CD4-positive, alpha-beta memory T cell (primary cell): ENCODE measurements at regions not wholly inside any gene's neighbourhood (a gene's known extent, or its start where the extent isn't known, plus 50 kb on each side); places are given as distances from the start of the nearest gene placed in this dataset.

Experiments used
- CTCF ChIA-PET: fragments of 350-600 bp; sonication (Branson Sonifier 250); formaldehyde crosslinking; loops from one replicate; lab custom pipeline; 2021; ENCODE audit warnings: inconsistent platforms; ENCODE audit not compliant: partially characterized antibody; lab: Charles Lee
- POLR2A ChIA-PET: fragments of 350-600 bp; sonication (Branson Sonifier 250); formaldehyde crosslinking; loops from one replicate; lab custom pipeline; 2021; ENCODE audit not compliant: partially characterized antibody; lab: Charles Lee
- DNase-seq, 5 donors: peaks; one replicate each; pipeline versions ENCODE4 v3.0.0 to v3.0.0-alpha.2; 2020 to 2022; ENCODE audit warnings: mixed read lengths in 1 of 5
- H3K27ac ChIP-seq: one replicate; pipeline ENCODE4 v1.7.0; 2013; ENCODE audit warnings: low read depth, low read length
- H3K27me3 ChIP-seq: 2 replicates; pipeline ENCODE4 v1.7.0; 2013; ENCODE audit warnings: mild to moderate bottlenecking, low read length, moderate library complexity; ENCODE audit not compliant: insufficient read depth
- H3K36me3 ChIP-seq: 2 replicates; pipeline ENCODE4 v1.7.0; 2013; ENCODE audit warnings: mild to moderate bottlenecking, low read length, moderate library complexity; ENCODE audit not compliant: insufficient read depth
- H3K4me1 ChIP-seq: 2 replicates; pipeline ENCODE4 v1.7.0; 2013; ENCODE audit warnings: mild to moderate bottlenecking, low read length, moderate library complexity; ENCODE audit not compliant: insufficient read depth
- H3K4me3 ChIP-seq, 2 donors: one replicate each; pipeline ENCODE4 v1.7.0; 2013; ENCODE audit warnings: low read length in 2 of 2, mild to moderate bottlenecking in 1 of 2
- H3K9me3 ChIP-seq, 2 donors: one replicate each; pipeline ENCODE4 v1.7.0; 2013; ENCODE audit warnings: low read length in 2 of 2, control low read depth in 1 of 2; ENCODE audit not compliant: control insufficient read depth in 1 of 2
- H3K27ac Mint-ChIP-seq, 7 donors: one replicate each; pipeline ENCODE4 v1.8.0; 2020 to 2021; ENCODE audit warnings: mixed read lengths in 7 of 7, mild to moderate bottlenecking in 6 of 7, inconsistent platforms in 3 of 7, moderate library complexity in 3 of 7
- H3K27me3 Mint-ChIP-seq, 2 donors: one replicate each; pipeline ENCODE4 v1.8.0; 2020 to 2021; ENCODE audit warnings: mixed read lengths in 2 of 2
- H3K36me3 Mint-ChIP-seq, 2 donors: one replicate each; pipeline ENCODE4 v1.8.0; 2020 to 2021; ENCODE audit warnings: mixed read lengths in 2 of 2, inconsistent platforms in 1 of 2, mild to moderate bottlenecking in 1 of 2
- H3K4me1 Mint-ChIP-seq, 4 donors: one replicate each; pipeline ENCODE4 v1.8.0; 2020 to 2021; ENCODE audit warnings: mixed read lengths in 4 of 4, mild to moderate bottlenecking in 1 of 4
- H3K4me3 Mint-ChIP-seq, 8 donors: one replicate each; pipeline ENCODE4 v1.8.0; 2020 to 2021; ENCODE audit warnings: mixed read lengths in 8 of 8, mild to moderate bottlenecking in 7 of 8, moderate library complexity in 6 of 8, inconsistent platforms in 3 of 8
- H3K9me3 Mint-ChIP-seq, 8 donors: one replicate each; pipeline ENCODE4 v1.8.0; 2020 to 2021; ENCODE audit warnings: mixed read lengths in 8 of 8, mild to moderate bottlenecking in 5 of 8, inconsistent platforms in 3 of 8, moderate library complexity in 1 of 8
- intact Hi-C: fragments of 100-400 bp; cut with micrococcal nuclease; formaldehyde crosslinking; loops from one replicate; pipeline ENCODE4 v1.15.1; 2023

GRCh38 chr7:85567983-85568382, 381.1 kb upstream of the SEMA3D start:
- H3K36me3 ChIP-seq, result no peaks in the 10 kb centered on the region
- Mint-ChIP-seq H3K27me3 (no peaks in the 10 kb centered on the region), H3K27ac (no peak overlapping the region), H3K36me3 (no peaks in the 10 kb centered on the region), H3K9me3 (peaks cover 0 to 4% (median 2%) of the 10 kb centered on the region in 8 donors), H3K4me3 (no peak overlapping the region), H3K4me1 (no peaks in the 10 kb centered on the region)
- H3K27ac ChIP-seq, result no peak overlapping the region
- no peak overlapping the region for H3K4me3 ChIP-seq
- H3K9me3 ChIP-seq, result no peaks in the 10 kb centered on the region
- CTCF ChIA-PET, result no interaction called here
- no peaks in the 10 kb centered on the region for H3K27me3 ChIP-seq
- POLR2A ChIA-PET, result no interaction called here
- intact Hi-C loops, result no loop called here
- no peaks in the 10 kb centered on the region for H3K4me1 ChIP-seq
- no peak for DNase-seq

GRCh38 chr7:85566095-85566794, 379.4 kb upstream of the SEMA3D start:
- Mint-ChIP-seq H3K9me3 (peaks cover 0 to 4% (median 2%) of the 10 kb centered on the region in 8 donors), H3K4me3 (no peak overlapping the region), H3K27me3 (no peaks in the 10 kb centered on the region), H3K27ac (no peak overlapping the region), H3K36me3 (no peaks in the 10 kb centered on the region), H3K4me1 (no peaks in the 10 kb centered on the region)
- Histone ChIP-seq H3K4me1 (no peaks in the 10 kb centered on the region), H3K36me3 (no peaks in the 10 kb centered on the region), H3K4me3 (no peak overlapping the region), H3K9me3 (no peaks in the 10 kb centered on the region), H3K27me3 (no peaks in the 10 kb centered on the region), H3K27ac (no peak overlapping the region)
- no peak for DNase-seq
- intact Hi-C loops, result no loop called here
- POLR2A ChIA-PET, result no interaction called here
- CTCF ChIA-PET, result interaction anchor here (0.7 kb wide), 1 partner anchor 14 kb away, joined by 5 read pairs; no protein-coding TSS in a partner anchor

GRCh38 chr7:85565276-85565675, 378.4 kb upstream of the SEMA3D start:
- Histone ChIP-seq H3K4me3 (no peak overlapping the region), H3K4me1 (no peaks in the 10 kb centered on the region), H3K9me3 (no peaks in the 10 kb centered on the region), H3K36me3 (no peaks in the 10 kb centered on the region), H3K27ac (no peak overlapping the region), H3K27me3 (no peaks in the 10 kb centered on the region)
- intact Hi-C loops, result no loop called here
- POLR2A ChIA-PET, result no interaction called here
- Mint-ChIP-seq H3K27ac (no peak overlapping the region), H3K27me3 (no peaks in the 10 kb centered on the region), H3K36me3 (no peaks in the 10 kb centered on the region), H3K4me1 (no peaks in the 10 kb centered on the region), H3K4me3 (no peak overlapping the region), H3K9me3 (peaks cover 0 to 4% (median 2%) of the 10 kb centered on the region in 8 donors)
- CTCF ChIA-PET, result no interaction called here
- DNase-seq, result no peak

- Mint-ChIP-seq H3K4me1 (no peaks in the 10 kb centered on the region), H3K27me3 (no peaks in the 10 kb centered on the region), H3K27ac (no peak overlapping the region), H3K9me3 (peaks cover 0 to 4% (median 2%) of the 10 kb centered on the region in 8 donors), H3K36me3 (no peaks in the 10 kb centered on the region), H3K4me3 (no peak overlapping the region)
- no peaks in the 10 kb centered on the region for H3K27me3 ChIP-seq
- ChIA-PET POLR2A (no interaction called here), CTCF (no interaction called here)
- no peak overlapping the region for H3K4me3 ChIP-seq
- intact Hi-C loops, result no loop called here
- no peaks in the 10 kb centered on the region for H3K36me3 ChIP-seq
- no peak for DNase-seq
- H3K4me1 ChIP-seq, result no peaks in the 10 kb centered on the region
- no peak overlapping the region for H3K27ac ChIP-seq
- H3K9me3 ChIP-seq, result no peaks in the 10 kb centered on the region
Observed at GRCh38 chr7:85564861-85565260, 378.0 kb upstream of the SEMA3D start.

- intact Hi-C loops, result no loop called here
- DNase-seq, result no peak
- no peak overlapping the region for H3K27ac ChIP-seq
- H3K9me3 Mint-ChIP-seq, result peaks cover 0 to 4% (median 0%) of the 10 kb centered on the region in 8 donors
- ChIA-PET POLR2A (no interaction called here), CTCF (no interaction called here)
- H3K4me3 ChIP-seq, result no peak overlapping the region
- H3K36me3 Mint-ChIP-seq, result no peaks in the 10 kb centered on the region
- H3K4me3 Mint-ChIP-seq, result no peak overlapping the region
- H3K27ac Mint-ChIP-seq, result no peak overlapping the region
- no peaks in the 10 kb centered on the region for H3K9me3 ChIP-seq
- no peaks in the 10 kb centered on the region for H3K4me1 ChIP-seq
- no peaks in the 10 kb centered on the region for H3K4me1 Mint-ChIP-seq
- H3K27me3 ChIP-seq, result no peaks in the 10 kb centered on the region
- H3K27me3 Mint-ChIP-seq, result no peaks in the 10 kb centered on the region
- no peaks in the 10 kb centered on the region for H3K36me3 ChIP-seq
Observed at GRCh38 chr7:85561706-85562105, 374.9 kb upstream of the SEMA3D start.

- intact Hi-C loops, result loop anchor here (5.0 kb wide), 1 partner anchor 522 kb away; no protein-coding TSS in a partner anchor
- Histone ChIP-seq H3K4me3 (no peak overlapping the region), H3K4me1 (no peaks in the 10 kb centered on the region), H3K36me3 (no peaks in the 10 kb centered on the region), H3K9me3 (no peaks in the 10 kb centered on the region), H3K27me3 (no peaks in the 10 kb centered on the region), H3K27ac (no peak overlapping the region)
- no peaks in the 10 kb centered on the region for H3K27me3 Mint-ChIP-seq
- H3K9me3 Mint-ChIP-seq, result peaks cover 0 to 2% (median 0%) of the 10 kb centered on the region in 8 donors
- no peaks in the 10 kb centered on the region for H3K4me1 Mint-ChIP-seq
- no peaks in the 10 kb centered on the region for H3K36me3 Mint-ChIP-seq
- H3K27ac Mint-ChIP-seq, result no peak overlapping the region
- CTCF ChIA-PET, result no interaction called here
- DNase-seq, result peak in 2 of 5 donors; percentile 3 to 6
- POLR2A ChIA-PET, result no interaction called here
- no peak overlapping the region for H3K4me3 Mint-ChIP-seq
Observed at GRCh38 chr7:85554236-85555178, 367.7 kb upstream of the SEMA3D start.

- Mint-ChIP-seq H3K4me3 (no peak overlapping the region), H3K36me3 (no peaks in the 10 kb centered on the region), H3K27ac (no peak overlapping the region), H3K27me3 (no peaks in the 10 kb centered on the region), H3K4me1 (no peaks in the 10 kb centered on the region), H3K9me3 (peaks cover 0 to 3% (median 0%) of the 10 kb centered on the region in 8 donors)
- CTCF ChIA-PET, result no interaction called here
- Histone ChIP-seq H3K4me1 (no peaks in the 10 kb centered on the region), H3K36me3 (no peaks in the 10 kb centered on the region), H3K27ac (no peak overlapping the region), H3K4me3 (no peak overlapping the region), H3K9me3 (no peaks in the 10 kb centered on the region), H3K27me3 (no peaks in the 10 kb centered on the region)
- intact Hi-C loops, result no loop called here
- no peak for DNase-seq
- POLR2A ChIA-PET, result no interaction called here
Observed at GRCh38 chr7:85535974-85536729, 349.3 kb upstream of the SEMA3D start.
